ENCODE measurements at regions not wholly inside any gene's neighbourhood (a gene's known extent, or its start where the extent isn't known, plus 50 kb on each side); places are given as distances from the start of the nearest gene placed in this dataset.

DNA sequence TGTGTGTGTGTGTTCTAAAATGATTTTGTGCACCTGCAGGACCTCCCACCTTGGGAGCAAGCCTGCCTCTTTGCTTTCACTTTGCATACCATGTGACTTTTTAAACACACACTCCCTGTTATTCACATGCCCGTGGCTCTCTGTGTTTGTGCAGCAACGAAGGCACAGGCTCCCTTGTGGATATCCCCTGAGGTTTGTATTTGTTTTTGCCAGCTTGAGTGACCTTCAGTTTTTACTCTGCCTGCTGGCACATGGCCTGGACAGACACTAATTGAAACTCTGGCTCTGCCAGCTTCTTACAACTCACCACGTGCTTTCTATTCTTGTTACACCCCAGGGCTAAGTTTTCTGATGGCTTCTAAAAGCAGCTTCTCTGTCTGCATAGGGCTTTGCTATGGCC, 885.8 kb downstream of the SH3BGRL start:
- no peak for DNase-seq

DNA sequence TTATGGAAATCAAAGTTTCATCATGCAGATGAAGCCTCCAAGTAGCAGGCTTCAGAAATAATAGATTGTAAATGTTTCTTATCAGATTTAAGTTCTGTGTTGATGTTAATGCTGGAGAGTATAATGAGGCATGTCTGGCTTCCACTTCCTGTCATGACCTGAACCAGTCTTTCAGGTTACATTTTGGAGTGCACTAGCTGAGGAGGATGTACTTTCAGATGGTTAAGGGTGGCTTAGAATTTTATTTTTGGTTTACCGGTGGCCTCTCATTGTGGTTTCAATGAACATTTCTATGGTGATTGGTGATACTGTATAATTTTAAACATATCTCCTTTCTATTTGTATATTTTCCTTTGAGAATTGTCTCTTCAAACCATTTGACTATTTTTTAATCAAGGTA, 890.4 kb downstream of the SH3BGRL start:
- DNase-seq, result no peak

DNA sequence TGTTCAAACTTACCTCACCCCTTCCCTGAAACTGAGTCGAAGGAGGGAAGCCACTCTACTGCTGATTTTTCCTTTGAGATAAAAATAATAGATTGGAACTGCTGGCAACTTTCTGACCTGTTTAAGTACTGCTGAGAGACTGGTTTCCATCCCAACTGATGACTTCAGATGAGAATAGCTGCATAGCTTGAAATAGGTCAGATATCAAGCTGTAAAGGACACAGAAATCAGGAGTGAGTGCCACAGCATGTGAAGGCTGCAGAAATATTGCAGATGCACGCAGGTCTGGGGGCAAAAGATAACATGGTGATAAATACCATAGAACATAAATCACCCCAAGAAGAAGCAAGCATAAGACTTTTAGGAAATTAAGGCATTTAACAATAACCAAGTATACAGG, 923.2 kb downstream of the SH3BGRL start:
- no peak for DNase-seq

DNA sequence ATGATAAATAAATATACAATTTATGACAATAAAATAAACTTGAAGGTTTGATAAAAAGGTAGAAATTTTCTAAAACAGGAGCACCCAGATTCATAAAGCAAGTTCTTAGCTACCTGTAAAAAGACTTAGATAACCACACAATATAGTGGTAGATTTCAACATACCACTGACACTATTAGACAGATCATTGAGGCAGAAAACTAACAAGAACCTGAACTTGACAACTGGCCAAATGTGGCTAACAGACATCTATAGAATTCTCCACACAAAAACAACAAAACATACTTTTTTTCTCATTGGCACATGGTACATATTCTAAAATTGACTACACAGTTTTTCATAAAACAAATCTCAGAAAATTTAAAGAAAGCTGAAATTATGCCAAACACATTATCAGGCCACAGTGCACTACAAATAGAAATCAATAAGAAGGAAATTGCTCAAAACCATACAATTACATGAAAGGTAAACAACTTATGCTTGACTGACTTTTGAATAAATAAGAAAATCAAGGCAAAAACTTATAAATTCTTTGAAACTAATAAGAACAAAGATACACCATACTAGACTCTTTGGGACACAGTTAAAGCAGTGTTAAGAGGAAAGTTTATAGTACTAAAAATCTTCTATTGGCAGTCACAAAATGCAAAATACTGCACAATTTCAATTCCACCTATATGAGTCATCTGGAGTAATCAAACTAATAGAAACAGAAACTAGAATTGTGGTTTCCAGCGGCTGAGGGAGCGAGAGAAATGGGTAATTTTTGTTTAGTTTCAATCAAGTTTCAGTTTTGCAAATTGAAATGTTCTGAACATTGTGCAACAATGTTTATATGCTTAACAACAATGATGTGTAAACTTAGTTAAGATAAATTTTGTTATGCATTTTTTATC, 925.6 kb downstream of the SH3BGRL start:
- DNase-seq, result no peak

DNA sequence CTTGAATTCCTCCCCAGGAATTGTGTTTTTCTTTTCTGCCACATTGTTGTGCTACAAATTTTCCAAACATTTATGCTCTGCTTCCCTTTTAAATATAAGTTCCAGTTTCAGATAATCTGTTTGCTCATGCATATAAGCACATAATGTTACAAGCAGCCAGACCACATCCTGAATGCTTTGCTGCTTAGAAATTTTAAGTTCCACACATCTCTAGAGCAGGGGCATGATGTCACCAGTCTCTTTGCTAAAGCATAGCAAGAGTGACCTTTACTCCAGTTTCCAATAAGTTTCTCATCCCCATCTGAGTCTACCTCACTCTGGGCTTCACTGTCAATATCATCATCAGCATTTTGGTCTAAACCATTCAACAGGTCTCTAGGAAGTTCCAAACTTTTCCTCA, 932.5 kb downstream of the SH3BGRL start:
- DNase-seq, result no peak

DNA sequence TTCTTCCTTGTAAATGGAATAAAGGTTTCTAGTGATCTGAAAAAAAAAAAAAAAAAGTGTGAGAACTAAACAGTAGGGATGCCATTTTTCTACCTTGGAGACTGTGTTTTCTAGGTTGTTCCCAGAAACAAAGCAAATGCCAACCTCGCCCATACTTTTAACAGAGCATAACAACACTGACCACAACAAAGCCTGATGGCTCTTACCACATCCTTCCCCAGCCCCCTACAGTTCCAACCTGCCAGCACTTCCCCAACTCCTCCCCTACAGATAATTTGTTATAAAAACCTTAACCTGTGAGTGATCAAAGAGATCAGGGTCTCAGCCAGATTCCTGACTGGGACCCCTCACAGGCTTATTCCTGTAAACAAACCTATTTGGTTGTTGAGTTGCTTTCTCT, 940.0 kb downstream of the SH3BGRL start:
- DNase-seq, result no peak

DNA sequence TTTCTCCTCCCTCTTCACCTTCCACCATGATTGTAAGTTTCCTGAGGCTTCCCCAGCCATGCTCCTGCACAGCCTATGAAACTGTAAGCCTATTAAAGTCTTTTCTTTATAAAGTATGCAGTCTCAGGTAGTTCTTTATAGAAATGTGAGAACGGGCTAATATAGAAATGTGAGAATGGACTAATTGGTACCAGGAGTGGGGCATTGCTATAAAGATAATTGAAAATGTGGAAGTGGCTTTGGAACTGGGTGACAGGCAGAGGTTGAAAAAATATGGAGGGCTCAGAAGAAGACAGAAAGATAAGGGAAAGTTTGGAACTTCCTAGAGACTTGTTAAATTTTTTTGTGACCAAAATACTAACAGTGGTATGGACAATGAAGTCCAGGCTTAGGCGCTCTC, 959.3 kb downstream of the SH3BGRL start:
- no peak for DNase-seq

DNA sequence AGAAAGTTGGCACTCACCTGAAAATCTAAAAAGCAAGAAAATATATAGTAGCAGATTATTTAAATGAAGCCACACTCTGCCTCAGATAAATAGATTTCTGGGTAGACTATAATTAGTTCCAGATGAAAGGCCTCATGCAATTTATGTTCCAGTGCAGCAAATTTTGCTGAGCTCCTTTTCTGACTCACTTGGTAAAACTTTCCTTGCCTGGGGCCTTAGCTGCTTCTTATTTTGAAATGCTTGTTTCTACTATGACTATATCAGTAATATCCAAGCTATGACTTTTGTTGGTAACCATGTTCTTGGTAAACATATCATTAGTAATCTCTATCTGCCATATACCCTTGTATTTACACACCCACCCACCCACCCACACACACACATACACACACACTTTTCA, 961.8 kb downstream of the SH3BGRL start:
- no peak for DNase-seq

DNA sequence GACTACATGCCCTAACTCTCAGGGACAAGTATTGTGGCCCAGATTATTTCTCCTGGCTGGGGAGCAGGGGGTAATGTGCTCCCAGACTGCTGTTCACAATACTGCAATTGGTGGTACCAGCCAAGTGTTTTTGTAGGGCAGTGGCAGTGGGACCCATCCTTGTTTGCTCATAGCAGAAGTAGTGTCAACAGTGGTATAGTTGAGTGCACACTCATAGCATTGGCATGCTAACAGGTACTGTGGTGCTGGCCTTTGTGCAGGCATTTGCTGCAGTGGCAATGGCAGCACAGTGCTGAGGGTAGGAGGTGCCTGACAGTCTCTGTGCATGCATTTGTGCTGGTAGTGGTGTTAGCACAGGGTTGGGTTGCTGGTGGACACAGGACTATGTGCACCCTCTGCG, 995.0 kb downstream of the SH3BGRL start:
- DNase-seq, result no peak

DNA sequence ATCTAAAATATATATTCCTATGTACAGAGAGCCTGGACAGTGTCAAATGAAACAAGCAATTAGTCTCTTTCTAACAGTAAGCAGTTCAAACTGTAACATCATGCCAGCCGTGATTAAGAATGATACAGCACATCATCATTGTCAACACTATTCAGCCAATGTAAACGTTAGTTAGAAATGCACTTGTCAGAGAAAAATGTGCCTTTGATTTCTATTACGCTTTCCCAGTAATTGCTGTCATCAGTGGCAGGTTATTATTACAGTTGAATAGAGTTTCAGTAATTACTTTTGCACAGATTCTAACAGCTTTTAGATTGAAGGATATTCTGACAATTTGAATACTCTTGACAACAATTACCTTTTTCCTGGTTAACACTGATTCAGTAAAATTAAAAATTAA, 1007.1 kb downstream of the SH3BGRL start:
- DNase-seq, result no peak

DNA sequence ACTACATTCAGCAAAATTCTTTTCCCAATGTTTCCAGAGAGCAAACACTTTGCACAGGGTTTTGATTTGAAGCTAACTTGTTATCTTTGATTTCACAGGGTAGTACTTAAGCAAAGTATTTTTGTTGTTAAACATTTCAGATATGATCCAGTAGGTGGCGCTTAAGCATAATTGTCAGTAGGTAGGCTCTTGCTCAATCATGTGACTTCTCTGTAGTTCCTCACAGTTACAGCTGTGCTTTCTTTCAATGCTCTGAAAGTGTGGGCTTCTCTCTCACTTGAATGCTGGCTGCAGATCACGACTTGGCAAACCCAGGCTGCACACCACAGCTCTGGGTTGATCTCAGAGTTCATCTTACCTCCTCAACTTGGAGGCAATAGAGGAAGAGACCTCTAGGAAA, 1016.5 kb downstream of the SH3BGRL start:
- DNase-seq, result peak; percentile 38

DNA sequence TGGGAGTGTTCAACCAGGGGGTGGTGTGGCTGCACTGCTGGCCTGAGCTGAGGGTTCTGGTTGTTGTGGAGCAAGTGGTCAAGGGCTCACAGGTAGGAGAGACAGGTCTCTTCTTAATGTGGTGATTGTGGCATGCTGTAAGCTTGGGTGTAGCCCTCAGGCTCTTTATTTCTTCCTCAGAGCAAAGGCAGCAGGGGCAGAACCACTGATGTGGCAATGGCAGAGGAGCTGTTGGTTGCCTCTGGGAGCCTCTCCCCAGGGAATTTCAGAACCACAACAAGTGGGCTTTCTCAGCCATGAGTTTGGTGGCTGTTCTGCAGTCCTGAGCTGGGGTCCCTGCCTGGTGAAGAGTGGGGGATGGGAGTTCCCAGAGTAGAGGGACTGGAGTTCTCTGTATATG, 1017.2 kb downstream of the SH3BGRL start:
- DNase-seq, result no peak

DNA sequence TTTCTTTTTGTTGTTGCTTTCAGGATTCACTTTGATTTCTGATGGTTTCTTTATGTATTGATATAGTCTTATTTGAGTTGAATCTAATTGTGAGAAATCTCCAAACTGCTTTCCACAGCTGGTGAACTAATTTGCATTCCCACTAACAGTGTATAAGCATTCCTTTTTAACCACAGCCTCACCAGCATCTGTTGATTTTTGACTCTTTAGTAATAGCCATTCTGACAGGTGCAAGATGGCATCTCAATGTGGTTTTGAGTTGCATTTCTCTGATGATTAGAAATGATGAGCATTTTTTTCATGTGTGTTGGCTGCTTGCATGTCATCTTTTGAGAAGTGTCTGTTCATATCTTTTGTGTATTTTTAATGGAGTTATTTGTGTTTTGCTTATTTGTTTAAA, 1023.1 kb downstream of the SH3BGRL start:
- DNase-seq, result no peak

DNA sequence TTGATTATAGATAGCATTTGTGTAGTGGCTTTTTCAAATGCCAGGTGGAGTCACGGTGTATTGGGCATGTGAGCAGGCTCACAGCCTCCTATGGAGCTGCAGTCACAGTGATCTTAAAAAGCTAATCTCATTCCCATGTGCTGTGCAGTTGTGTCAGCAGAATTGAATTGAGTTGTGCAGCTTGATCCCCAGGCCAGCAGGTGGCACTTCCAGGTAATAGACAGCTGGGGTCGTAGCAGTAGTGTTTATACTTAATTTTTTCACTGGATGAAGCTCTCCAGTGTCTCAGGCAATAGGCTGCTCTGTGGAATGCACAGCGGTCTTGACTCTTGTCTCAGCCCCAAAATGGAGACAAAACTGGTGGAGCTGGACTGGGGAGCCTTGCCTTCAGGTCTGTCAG, 1028.1 kb downstream of the SH3BGRL start:
- no peak for DNase-seq

DNA sequence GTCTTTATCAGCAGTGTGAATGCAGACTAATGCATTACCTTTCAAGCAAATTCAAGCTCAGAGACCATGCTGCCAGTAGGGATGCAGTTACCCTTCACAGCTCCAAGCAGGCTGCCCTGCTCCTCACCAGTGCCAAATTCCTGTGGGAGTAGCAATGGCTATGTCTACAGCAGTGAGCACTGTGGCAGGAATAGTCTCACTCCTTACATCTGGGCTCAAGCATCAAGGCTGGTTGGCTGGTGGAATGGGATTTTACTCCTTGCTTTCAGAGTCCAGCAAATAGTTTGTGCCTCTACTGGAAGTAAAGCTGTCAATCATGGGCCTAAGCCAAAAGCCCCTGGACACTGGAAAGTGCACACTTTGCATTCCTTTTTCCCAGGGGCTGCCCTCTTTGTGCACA, 1030.8 kb downstream of the SH3BGRL start:
- DNase-seq, result no peak

DNA sequence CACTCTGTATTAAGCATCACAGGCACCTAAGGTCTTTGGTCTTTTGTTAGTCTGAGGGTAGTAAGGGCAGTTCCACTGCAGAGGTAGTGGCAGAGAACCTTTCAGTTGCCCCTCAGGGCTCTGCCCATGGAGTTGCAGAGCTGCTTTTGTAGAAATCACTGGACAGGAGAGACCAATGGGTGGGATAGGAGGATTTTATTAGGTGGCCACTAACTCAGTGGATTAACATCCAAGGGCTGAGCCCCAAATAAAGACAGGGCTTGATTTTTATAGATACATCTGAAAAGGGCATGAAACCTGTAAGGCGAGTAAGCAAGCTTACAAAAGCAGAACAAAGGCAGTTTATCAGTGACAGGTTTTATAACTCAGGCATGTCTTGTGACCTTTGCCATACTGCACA, 1035.4 kb downstream of the SH3BGRL start:
- DNase-seq, result no peak

Data from hematopoietic multipotent progenitor cell treated with erythropoietin and hydrocortisone succinate and interleukin-3 and kit ligand, for 8 days (in vitro differentiated cells).